ENCODE measurements at regions not wholly inside any gene's neighbourhood (a gene's known extent, or its start where the extent isn't known, plus 50 kb on each side); places are given as distances from the start of the nearest gene placed in this dataset.

DNA sequence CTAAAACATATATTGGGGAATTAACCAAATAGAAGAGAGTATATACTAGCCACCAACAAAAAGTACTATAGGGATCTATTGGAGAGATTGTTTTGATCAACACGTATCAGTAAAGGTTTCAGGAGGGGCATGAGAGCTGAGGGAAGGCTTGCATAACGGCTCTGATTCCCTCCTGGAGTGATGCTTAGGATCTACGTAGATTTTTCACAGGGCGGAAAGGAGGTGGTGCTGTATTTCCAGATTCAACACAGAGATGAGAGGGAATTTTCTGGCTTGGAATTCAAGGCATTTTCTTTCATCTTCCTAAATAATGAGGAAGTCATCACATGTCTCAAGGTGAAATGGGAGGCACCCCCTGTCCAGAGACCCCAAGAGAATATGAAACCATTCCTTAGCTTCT is 443.8 kb downstream of the CMPK2 start:
- TF ChIP-seq, protein P1, sequence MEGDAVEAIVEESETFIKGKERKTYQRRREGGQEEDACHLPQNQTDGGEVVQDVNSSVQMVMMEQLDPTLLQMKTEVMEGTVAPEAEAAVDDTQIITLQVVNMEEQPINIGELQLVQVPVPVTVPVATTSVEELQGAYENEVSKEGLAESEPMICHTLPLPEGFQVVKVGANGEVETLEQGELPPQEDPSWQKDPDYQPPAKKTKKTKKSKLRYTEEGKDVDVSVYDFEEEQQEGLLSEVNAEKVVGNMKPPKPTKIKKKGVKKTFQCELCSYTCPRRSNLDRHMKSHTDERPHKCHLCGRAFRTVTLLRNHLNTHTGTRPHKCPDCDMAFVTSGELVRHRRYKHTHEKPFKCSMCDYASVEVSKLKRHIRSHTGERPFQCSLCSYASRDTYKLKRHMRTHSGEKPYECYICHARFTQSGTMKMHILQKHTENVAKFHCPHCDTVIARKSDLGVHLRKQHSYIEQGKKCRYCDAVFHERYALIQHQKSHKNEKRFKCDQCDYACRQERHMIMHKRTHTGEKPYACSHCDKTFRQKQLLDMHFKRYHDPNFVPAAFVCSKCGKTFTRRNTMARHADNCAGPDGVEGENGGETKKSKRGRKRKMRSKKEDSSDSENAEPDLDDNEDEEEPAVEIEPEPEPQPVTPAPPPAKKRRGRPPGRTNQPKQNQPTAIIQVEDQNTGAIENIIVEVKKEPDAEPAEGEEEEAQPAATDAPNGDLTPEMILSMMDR (IDR thresholded peaks at IDR 0.05), result no peak
- TF ChIP-seq EZH2 (IDR thresholded peaks at IDR 0.05; ENCODE audit: borderline replicate concordance, insufficient read depth, low read depth, low read length, poor library complexity, severe bottlenecking), result no peak

Data from B cell (primary cell).